ENCODE measurements at regions not wholly inside any gene's neighbourhood (a gene's known extent, or its start where the extent isn't known, plus 50 kb on each side); places are given as distances from the start of the nearest gene placed in this dataset.

DNA sequence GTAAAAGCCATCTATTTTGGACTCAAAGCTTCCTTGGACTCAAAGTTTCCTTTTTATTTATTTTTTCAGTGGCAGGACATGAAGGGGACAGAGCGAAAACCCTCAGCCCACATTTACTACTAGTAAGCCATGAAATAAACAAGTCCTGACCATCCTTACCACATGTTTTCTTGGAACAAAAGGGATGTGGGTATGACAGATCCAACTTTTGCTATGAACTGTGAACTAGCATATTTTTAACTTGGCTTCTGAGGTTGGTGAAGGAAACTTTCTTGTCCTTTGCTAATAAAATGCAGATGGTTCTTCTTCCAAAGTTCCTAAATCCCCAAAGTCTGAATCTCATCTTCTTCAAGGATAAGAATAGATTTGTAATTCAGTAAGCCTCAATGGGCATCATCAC, 122.7 kb upstream of the TNC start:
- H3K9me3 ChIP-seq (ENCODE audit: control insufficient read depth, low read depth, low read length): no peaks in the 10 kb centered on the region
- H3K4me1 ChIP-seq (ENCODE audit: insufficient read depth, low read length): no peaks in the 10 kb centered on the region
- Mint-ChIP-seq H3K9me3 (no peaks in the 10 kb centered on the region), H3K27me3 (ENCODE audit: low read depth) (peaks cover 3% of the 10 kb centered on the region; the same call in 1 of the 2 replicates), H3K4me1 (0 out of 4 replicates have a peak, but pooled peaks cover 0 to 2% of the 10 kb centered on the region in 2 experiments), H3K4me3 (no peak overlapping the region), H3K36me3 (ENCODE audit: insufficient read depth in 1 of 3, low read depth in 3 of 3) (no peaks in the 10 kb centered on the region), H3K27ac (no peak overlapping the region)
- TF ChIP-seq, protein P1, sequence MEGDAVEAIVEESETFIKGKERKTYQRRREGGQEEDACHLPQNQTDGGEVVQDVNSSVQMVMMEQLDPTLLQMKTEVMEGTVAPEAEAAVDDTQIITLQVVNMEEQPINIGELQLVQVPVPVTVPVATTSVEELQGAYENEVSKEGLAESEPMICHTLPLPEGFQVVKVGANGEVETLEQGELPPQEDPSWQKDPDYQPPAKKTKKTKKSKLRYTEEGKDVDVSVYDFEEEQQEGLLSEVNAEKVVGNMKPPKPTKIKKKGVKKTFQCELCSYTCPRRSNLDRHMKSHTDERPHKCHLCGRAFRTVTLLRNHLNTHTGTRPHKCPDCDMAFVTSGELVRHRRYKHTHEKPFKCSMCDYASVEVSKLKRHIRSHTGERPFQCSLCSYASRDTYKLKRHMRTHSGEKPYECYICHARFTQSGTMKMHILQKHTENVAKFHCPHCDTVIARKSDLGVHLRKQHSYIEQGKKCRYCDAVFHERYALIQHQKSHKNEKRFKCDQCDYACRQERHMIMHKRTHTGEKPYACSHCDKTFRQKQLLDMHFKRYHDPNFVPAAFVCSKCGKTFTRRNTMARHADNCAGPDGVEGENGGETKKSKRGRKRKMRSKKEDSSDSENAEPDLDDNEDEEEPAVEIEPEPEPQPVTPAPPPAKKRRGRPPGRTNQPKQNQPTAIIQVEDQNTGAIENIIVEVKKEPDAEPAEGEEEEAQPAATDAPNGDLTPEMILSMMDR (conservative IDR thresholded peaks at IDR 0.05): no peak
- H3K27me3 ChIP-seq (ENCODE audit: insufficient read depth, low read length): no peaks in the 10 kb centered on the region
- WGBS (ENCODE audit: extremely low coverage, insufficient read length, low lambda C conversion rate): no CpG with 5 or more reads among the region's 1 CpG
- no peak overlapping the region for H2BK20ac ChIP-seq (ENCODE audit: low read depth, low read length, poor library complexity, severe bottlenecking)
- H3K23ac ChIP-seq (ENCODE audit: insufficient read length, low read depth, low read length): no peak overlapping the region
- H2BK12ac ChIP-seq (ENCODE audit: insufficient read length, low read depth, low read length): no peak overlapping the region
- H4K20me1 ChIP-seq (ENCODE audit: control insufficient read depth, insufficient read depth, insufficient read length): no peaks in the 10 kb centered on the region
- no peak overlapping the region for H4K5ac ChIP-seq (ENCODE audit: insufficient read length, low read depth, low read length)
- H2AFZ ChIP-seq (ENCODE audit: low read length): no peak overlapping the region
- DNase-seq: no peak
- no peaks in the 10 kb centered on the region for H3K79me1 ChIP-seq (ENCODE audit: insufficient read depth, low read depth, low read length, poor library complexity, severe bottlenecking)
- no peak overlapping the region for H3K27ac ChIP-seq (ENCODE audit: insufficient read length, low read depth, low read length)
- H2BK15ac ChIP-seq (ENCODE audit: low read depth, low read length): no peak overlapping the region
- no peaks in the 10 kb centered on the region for H3K79me2 ChIP-seq (ENCODE audit: insufficient read depth, low read length)
- no peak overlapping the region for H3K4ac ChIP-seq (ENCODE audit: low read depth, low read length)
- no peak overlapping the region for H3T11ph ChIP-seq (ENCODE audit: low read length)
- no peak overlapping the region for H4K91ac ChIP-seq (ENCODE audit: insufficient read length, low read depth, low read length)
- no peak overlapping the region for H2BK120ac ChIP-seq (ENCODE audit: low read depth, low read length, poor library complexity, severe bottlenecking)
- H3K18ac ChIP-seq (ENCODE audit: insufficient read length, low read depth, low read length): no peak overlapping the region
- H3K4me2 ChIP-seq (ENCODE audit: insufficient read depth, insufficient read length, low read length): no peak overlapping the region
- H2AK5ac ChIP-seq (ENCODE audit: insufficient read length, low read length): no peak overlapping the region
- no peaks in the 10 kb centered on the region for H3K23me2 ChIP-seq (ENCODE audit: insufficient read length, low read depth, low read length, poor library complexity, severe bottlenecking)
- H3K56ac ChIP-seq (ENCODE audit: insufficient read length, low read depth, low read length): no peak overlapping the region
- H2BK5ac ChIP-seq (ENCODE audit: insufficient read length, low read length): no peak overlapping the region
- no peak overlapping the region for H4K8ac ChIP-seq (replicated peaks; ENCODE audit: insufficient read length, low read depth, low read length)
- no peak overlapping the region for H3K9ac ChIP-seq (ENCODE audit: extremely low read depth, insufficient read length, low read length)
- H3K14ac ChIP-seq (ENCODE audit: insufficient read depth, low read length): no peak overlapping the region
